Prostate gland (tissue), 2 donors: ENCODE measurements at regions not wholly inside any gene's neighbourhood (a gene's known extent, or its start where the extent isn't known, plus 50 kb on each side); places are given as distances from the start of the nearest gene placed in this dataset.

ENCODE experiments used
- CTCF ChIP-seq, 4 experiments: fragments of 200-600 bp in 2 of 4; fragments of 450-650 bp in 2 of 4; sonication (generic) in 2 of 4; IDR thresholded peaks; 1 replicate in 3 of 4; 2 replicates in 1 of 4; pipeline ENCODE4 v1.5.1; 2016 to 2019; ENCODE audit warnings: antibody characterized with exemption in 4 of 4, mild to moderate bottlenecking in 2 of 4, moderate library complexity in 2 of 4
- POLR2A ChIP-seq: fragments of 450-650 bp; IDR thresholded peaks from one replicate; pipeline ENCODE4 v1.6.1; 2016; ENCODE audit warnings: antibody characterized with exemption, mild to moderate bottlenecking
- POLR2AphosphoS5 ChIP-seq: sonication (generic); formaldehyde crosslinking; IDR thresholded peaks from one replicate; pipeline ENCODE4 v1.6.1; 2017; ENCODE audit warnings: antibody characterized with exemption

GRCh38 chr5:102627315-102627714 lies 127.8 kb upstream of the PAM start:
- TF ChIP-seq CTCF (IDR thresholded peaks at IDR 0.05) (no peak), POLR2A (no peak), POLR2AphosphoS5 (no peak)
